ENCODE measurements at regions not wholly inside any gene's neighbourhood (a gene's known extent, or its start where the extent isn't known, plus 50 kb on each side); places are given as distances from the start of the nearest gene placed in this dataset.

DNA sequence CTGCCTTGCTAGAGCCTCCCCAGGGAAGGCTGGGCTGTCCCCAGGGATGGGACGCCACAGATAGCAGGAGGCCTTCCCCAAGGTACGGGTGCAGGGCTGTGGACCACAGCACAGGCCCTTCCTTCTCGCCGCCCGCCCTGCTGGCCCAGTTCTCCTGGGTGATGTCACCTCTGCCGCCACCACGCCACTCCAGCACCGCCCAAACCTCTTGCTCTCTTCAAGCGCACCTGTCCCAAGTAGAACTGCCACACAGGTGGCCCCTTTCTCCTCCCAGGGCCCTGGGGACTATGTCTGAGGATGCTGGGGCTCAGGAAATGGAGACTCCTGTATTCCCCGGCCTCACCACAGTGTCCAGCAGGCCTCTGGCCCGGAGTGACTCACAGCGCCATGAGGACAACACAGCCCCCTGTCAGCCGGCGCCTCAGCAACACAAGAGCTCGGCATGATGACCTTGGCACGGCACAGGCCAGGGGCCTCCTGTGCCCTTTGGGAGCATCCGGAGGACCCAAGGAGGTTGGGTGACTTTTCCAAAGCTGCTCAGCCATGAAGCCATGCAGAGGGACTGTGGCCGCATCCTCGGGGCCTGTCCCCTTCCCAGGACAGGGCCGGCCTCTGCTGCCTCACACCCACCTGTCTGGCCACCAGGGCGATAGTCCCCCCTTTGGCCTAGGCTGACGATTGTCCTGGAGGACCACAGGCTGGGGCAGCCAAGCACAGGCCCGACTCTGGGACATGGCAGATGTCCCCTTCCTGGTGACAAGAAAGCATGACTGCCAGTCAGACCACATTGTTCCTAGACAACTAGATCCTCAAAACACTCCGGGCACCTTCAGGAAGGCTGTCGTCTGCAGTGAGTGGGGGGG, 1023.5 kb downstream of the BRD1 start:
- Histone ChIP-seq H3K4me2 (no peak overlapping the region), H3K4me3 (no peak overlapping the region), H3K36me3 (ENCODE audit: insufficient read depth) (no peaks in the 10 kb centered on the region), H2AFZ (no peak overlapping the region), H3K4me1 (ENCODE audit: insufficient read depth) (no peaks in the 10 kb centered on the region), H3F3A (replicated peaks; ENCODE audit: low read depth) (no peaks in the 10 kb centered on the region), H4K20me1 (replicated peaks; ENCODE audit: insufficient read depth) (no peaks in the 10 kb centered on the region), H3K27me3 (ENCODE audit: insufficient read depth) (no peaks in the 10 kb centered on the region), H3K27ac (ENCODE audit: low read depth) (no peak overlapping the region), H3K9me2 (ENCODE audit: insufficient read depth) (no peaks in the 10 kb centered on the region), H3K79me2 (replicated peaks; ENCODE audit: insufficient read depth) (no peaks in the 10 kb centered on the region)
- Mint-ChIP-seq H3K27ac (no peak overlapping the region; the same call in 1 of the 2 replicates), H3K9me3 (peaks cover 2% of the 10 kb centered on the region; the same call in 2 of the 3 replicates), H3K36me3 (ENCODE audit: low read depth) (peaks cover 1% of the 10 kb centered on the region; the same call in 2 of the 3 replicates), H3K4me3 (no peak overlapping the region), H3K4me1 (no peaks in the 10 kb centered on the region), H3K27me3 (ENCODE audit: insufficient read depth, low read depth, poor library complexity) (peaks cover 6% of the 10 kb centered on the region)
- ATAC-seq (peak; percentile 56), DNase-seq (ENCODE audit: low spot score) (no peak)
- TF ChIP-seq ETS1 (IDR thresholded peaks at IDR 0.05), result no peak
- TF ChIP-seq NANOG (IDR thresholded peaks at IDR 0.05; ENCODE audit: borderline replicate concordance), result no peak
- TF ChIP-seq ZNF462 (CRISPR knock-in tag; IDR thresholded peaks at IDR 0.05), result no peak
- TF ChIP-seq JUNB (IDR thresholded peaks at IDR 0.05; ENCODE audit: unreplicated experiment), result no peak
- TF ChIP-seq, protein P1, sequence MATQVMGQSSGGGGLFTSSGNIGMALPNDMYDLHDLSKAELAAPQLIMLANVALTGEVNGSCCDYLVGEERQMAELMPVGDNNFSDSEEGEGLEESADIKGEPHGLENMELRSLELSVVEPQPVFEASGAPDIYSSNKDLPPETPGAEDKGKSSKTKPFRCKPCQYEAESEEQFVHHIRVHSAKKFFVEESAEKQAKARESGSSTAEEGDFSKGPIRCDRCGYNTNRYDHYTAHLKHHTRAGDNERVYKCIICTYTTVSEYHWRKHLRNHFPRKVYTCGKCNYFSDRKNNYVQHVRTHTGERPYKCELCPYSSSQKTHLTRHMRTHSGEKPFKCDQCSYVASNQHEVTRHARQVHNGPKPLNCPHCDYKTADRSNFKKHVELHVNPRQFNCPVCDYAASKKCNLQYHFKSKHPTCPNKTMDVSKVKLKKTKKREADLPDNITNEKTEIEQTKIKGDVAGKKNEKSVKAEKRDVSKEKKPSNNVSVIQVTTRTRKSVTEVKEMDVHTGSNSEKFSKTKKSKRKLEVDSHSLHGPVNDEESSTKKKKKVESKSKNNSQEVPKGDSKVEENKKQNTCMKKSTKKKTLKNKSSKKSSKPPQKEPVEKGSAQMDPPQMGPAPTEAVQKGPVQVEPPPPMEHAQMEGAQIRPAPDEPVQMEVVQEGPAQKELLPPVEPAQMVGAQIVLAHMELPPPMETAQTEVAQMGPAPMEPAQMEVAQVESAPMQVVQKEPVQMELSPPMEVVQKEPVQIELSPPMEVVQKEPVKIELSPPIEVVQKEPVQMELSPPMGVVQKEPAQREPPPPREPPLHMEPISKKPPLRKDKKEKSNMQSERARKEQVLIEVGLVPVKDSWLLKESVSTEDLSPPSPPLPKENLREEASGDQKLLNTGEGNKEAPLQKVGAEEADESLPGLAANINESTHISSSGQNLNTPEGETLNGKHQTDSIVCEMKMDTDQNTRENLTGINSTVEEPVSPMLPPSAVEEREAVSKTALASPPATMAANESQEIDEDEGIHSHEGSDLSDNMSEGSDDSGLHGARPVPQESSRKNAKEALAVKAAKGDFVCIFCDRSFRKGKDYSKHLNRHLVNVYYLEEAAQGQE (IDR thresholded peaks at IDR 0.05; ENCODE audit: unreplicated experiment), result no peak
- TF ChIP-seq ZNF114 (CRISPR knock-in tag; IDR thresholded peaks at IDR 0.05), result no peak
- TF ChIP-seq EZH2phosphoT487 (IDR thresholded peaks at IDR 0.05; ENCODE audit: unreplicated experiment), result no peak
- no peak for TF ChIP-seq POLR2AphosphoS5 (IDR thresholded peaks at IDR 0.05; ENCODE audit: low read depth)
- TF ChIP-seq STAT1 (IDR thresholded peaks at IDR 0.05; ENCODE audit: unreplicated experiment), result no peak
- TF ChIP-seq EZH2 (IDR thresholded peaks at IDR 0.05; ENCODE audit: low read depth, unreplicated experiment), result no peak
- TF ChIP-seq, protein P2, sequence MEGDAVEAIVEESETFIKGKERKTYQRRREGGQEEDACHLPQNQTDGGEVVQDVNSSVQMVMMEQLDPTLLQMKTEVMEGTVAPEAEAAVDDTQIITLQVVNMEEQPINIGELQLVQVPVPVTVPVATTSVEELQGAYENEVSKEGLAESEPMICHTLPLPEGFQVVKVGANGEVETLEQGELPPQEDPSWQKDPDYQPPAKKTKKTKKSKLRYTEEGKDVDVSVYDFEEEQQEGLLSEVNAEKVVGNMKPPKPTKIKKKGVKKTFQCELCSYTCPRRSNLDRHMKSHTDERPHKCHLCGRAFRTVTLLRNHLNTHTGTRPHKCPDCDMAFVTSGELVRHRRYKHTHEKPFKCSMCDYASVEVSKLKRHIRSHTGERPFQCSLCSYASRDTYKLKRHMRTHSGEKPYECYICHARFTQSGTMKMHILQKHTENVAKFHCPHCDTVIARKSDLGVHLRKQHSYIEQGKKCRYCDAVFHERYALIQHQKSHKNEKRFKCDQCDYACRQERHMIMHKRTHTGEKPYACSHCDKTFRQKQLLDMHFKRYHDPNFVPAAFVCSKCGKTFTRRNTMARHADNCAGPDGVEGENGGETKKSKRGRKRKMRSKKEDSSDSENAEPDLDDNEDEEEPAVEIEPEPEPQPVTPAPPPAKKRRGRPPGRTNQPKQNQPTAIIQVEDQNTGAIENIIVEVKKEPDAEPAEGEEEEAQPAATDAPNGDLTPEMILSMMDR (conservative IDR thresholded peaks at IDR 0.05; ENCODE audit: low read depth in 2 of 2), result no peak
- TF ChIP-seq CREB1 (CRISPR knock-in tag; IDR thresholded peaks at IDR 0.05; ENCODE audit: low read depth), result no peak
- no peak for TF ChIP-seq ZNF331 (CRISPR knock-in tag; IDR thresholded peaks at IDR 0.05; ENCODE audit: low read depth)

Measured in GM23338 (cell line).